ENCODE measurements at regions not wholly inside any gene's neighbourhood (a gene's known extent, or its start where the extent isn't known, plus 50 kb on each side); places are given as distances from the start of the nearest gene placed in this dataset.
A peak's percentile ranks its signal among the peaks of the same experiment; 100 is the strongest.

DNA sequence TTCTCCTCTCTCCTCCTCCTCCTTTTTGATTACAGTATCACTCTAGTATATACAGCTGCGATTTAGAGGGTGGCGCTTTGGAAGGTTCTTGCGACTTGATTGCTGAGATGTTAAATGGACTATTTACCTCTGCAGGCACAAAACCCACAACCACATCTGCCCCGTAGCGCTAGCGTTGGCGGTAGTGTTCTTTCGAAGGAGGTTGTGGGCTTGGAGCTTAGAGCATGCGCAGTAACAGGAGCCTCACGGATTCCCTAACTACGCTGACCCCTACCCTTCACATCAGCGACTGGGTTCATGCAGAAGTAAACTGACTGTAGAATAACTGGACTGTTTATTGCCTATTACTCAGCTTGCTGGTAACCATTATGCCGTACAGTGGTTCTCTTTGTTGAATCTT, 58.0 kb downstream of the CGGBP1 start:
- TF ChIP-seq PRRX2 (CRISPR knock-in tag; IDR thresholded peaks at IDR 0.05) (no peak), NR1H2 (CRISPR knock-in tag; IDR thresholded peaks at IDR 0.05) (no peak), RORB (CRISPR knock-in tag; IDR thresholded peaks at IDR 0.05) (no peak), ZNF423 (CRISPR knock-in tag; IDR thresholded peaks at IDR 0.05) (no peak), ETV6 (CRISPR knock-in tag; IDR thresholded peaks at IDR 0.05) (no peak), MYBL2 (CRISPR knock-in tag; IDR thresholded peaks at IDR 0.05) (no peak), ZNF232 (CRISPR knock-in tag; IDR thresholded peaks at IDR 0.05) (no peak), CBFB (CRISPR knock-in tag; IDR thresholded peaks at IDR 0.05; ENCODE audit: low read depth) (no peak), EMX1 (CRISPR knock-in tag; IDR thresholded peaks at IDR 0.05) (no peak), ZNF396 (CRISPR knock-in tag; IDR thresholded peaks at IDR 0.05; ENCODE audit: borderline replicate concordance) (no peak), ZNF138 (CRISPR knock-in tag; conservative IDR thresholded peaks at IDR 0.05) (no peak), SP1 (CRISPR knock-in tag; conservative IDR thresholded peaks at IDR 0.05) (no peak)
- TF ChIP-seq, protein P1, sequence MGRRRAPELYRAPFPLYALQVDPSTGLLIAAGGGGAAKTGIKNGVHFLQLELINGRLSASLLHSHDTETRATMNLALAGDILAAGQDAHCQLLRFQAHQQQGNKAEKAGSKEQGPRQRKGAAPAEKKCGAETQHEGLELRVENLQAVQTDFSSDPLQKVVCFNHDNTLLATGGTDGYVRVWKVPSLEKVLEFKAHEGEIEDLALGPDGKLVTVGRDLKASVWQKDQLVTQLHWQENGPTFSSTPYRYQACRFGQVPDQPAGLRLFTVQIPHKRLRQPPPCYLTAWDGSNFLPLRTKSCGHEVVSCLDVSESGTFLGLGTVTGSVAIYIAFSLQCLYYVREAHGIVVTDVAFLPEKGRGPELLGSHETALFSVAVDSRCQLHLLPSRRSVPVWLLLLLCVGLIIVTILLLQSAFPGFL (CRISPR knock-in tag; IDR thresholded peaks at IDR 0.05; ENCODE audit: borderline replicate concordance): no peak
- TF ChIP-seq, protein P2, sequence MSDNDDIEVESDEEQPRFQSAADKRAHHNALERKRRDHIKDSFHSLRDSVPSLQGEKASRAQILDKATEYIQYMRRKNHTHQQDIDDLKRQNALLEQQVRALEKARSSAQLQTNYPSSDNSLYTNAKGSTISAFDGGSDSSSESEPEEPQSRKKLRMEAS (CRISPR knock-in tag; IDR thresholded peaks at IDR 0.05): no peak
- TF ChIP-seq, protein P3, sequence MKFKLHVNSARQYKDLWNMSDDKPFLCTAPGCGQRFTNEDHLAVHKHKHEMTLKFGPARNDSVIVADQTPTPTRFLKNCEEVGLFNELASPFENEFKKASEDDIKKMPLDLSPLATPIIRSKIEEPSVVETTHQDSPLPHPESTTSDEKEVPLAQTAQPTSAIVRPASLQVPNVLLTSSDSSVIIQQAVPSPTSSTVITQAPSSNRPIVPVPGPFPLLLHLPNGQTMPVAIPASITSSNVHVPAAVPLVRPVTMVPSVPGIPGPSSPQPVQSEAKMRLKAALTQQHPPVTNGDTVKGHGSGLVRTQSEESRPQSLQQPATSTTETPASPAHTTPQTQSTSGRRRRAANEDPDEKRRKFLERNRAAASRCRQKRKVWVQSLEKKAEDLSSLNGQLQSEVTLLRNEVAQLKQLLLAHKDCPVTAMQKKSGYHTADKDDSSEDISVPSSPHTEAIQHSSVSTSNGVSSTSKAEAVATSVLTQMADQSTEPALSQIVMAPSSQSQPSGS (CRISPR knock-in tag; IDR thresholded peaks at IDR 0.05; ENCODE audit: borderline replicate concordance, low read depth): no peak
- TF ChIP-seq, protein P4, sequence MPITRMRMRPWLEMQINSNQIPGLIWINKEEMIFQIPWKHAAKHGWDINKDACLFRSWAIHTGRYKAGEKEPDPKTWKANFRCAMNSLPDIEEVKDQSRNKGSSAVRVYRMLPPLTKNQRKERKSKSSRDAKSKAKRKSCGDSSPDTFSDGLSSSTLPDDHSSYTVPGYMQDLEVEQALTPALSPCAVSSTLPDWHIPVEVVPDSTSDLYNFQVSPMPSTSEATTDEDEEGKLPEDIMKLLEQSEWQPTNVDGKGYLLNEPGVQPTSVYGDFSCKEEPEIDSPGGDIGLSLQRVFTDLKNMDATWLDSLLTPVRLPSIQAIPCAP (CRISPR knock-in tag; IDR thresholded peaks at IDR 0.05): no peak
- DNase-seq (ENCODE audit: low spot score) (peak; percentile 25), ATAC-seq (peak; percentile 98)
- Mint-ChIP-seq H3K4me3 (peak overlapping the region; percentile 46; the same call in 1 of the 2 replicates), H3K9me3 (no peaks in the 10 kb centered on the region), H3K36me3 (no peaks in the 10 kb centered on the region), H3K27me3 (ENCODE audit: low read depth) (no peaks in the 10 kb centered on the region), H3K27ac (no peak overlapping the region), H3K4me1 (peaks cover 3% of the 10 kb centered on the region; the same call in 1 of the 2 replicates)
- ChIA-PET POLR2A (no interaction called here), CTCF (interaction anchor here (0.9 to 1.2 kb wide), 3 partner anchors 229 to 650 kb away, joined by 3 to 4 read pairs (median 4); no protein-coding TSS in a partner anchor)

DNA sequence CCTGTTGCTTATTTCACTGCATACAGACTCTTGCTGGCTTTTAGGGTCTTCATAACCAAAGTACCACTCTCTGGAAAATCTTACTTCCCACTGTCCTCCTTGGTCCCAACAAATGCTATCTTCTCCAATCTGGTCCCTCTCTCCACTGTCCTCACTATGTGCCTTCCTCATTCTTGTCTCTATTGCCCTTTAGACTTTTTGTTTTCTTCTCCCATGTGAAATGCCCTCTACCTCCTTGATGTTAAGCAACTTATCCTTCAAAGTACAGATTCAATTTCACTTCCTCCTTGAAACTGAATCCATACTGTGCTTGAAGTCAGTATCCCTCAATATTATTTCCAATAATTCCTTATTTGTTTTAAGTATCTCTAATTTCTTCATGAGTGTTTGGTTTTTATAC, 60.8 kb downstream of the CGGBP1 start:
- no peaks in the 10 kb centered on the region for H3K9me3 Mint-ChIP-seq
- no peak for DNase-seq (ENCODE audit: low spot score)
- CTCF ChIA-PET: no interaction called here
- peaks cover 1% of the 10 kb centered on the region; the same call in 1 of the 2 replicates for H3K4me1 Mint-ChIP-seq
- no peak overlapping the region for H3K4me3 Mint-ChIP-seq
- no peak for TF ChIP-seq ZNF423 (CRISPR knock-in tag; IDR thresholded peaks at IDR 0.05)
- TF ChIP-seq, protein P5, sequence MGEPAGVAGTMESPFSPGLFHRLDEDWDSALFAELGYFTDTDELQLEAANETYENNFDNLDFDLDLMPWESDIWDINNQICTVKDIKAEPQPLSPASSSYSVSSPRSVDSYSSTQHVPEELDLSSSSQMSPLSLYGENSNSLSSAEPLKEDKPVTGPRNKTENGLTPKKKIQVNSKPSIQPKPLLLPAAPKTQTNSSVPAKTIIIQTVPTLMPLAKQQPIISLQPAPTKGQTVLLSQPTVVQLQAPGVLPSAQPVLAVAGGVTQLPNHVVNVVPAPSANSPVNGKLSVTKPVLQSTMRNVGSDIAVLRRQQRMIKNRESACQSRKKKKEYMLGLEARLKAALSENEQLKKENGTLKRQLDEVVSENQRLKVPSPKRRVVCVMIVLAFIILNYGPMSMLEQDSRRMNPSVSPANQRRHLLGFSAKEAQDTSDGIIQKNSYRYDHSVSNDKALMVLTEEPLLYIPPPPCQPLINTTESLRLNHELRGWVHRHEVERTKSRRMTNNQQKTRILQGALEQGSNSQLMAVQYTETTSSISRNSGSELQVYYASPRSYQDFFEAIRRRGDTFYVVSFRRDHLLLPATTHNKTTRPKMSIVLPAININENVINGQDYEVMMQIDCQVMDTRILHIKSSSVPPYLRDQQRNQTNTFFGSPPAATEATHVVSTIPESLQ (CRISPR knock-in tag; IDR thresholded peaks at IDR 0.05): no peak
- no peaks in the 10 kb centered on the region for H3K27me3 Mint-ChIP-seq (ENCODE audit: low read depth)
- H3K36me3 Mint-ChIP-seq: no peaks in the 10 kb centered on the region
- no peak overlapping the region for H3K27ac Mint-ChIP-seq
- no peak for ATAC-seq
- POLR2A ChIA-PET: no interaction called here

DNA sequence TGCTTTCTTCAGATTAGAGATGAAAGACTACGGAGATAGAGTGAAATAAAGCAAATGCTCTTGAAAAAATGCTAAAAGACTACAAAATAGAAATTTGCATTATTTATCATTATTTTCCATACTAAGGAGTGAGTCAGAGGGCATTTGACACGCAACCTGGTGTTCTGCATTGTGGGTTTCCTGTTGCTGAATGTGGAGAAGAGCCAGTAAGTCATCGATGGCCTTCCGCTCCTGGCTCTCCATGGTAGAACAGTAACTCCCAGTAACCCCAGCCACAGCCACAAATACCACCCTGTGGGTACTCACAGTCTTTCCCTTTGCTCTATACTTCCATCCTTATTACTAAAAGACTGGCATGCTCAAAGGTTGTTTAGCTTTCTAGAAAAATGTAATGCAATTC, 61.5 kb downstream of the CGGBP1 start:
- POLR2A ChIA-PET: no interaction called here
- H3K9me3 Mint-ChIP-seq: no peaks in the 10 kb centered on the region
- CTCF ChIA-PET: no interaction called here

More for the DNA sequence above, 61.5 kb downstream of the CGGBP1 start:
- H3K4me1 Mint-ChIP-seq: no peaks in the 10 kb centered on the region
- ATAC-seq: no peak
- H3K27me3 Mint-ChIP-seq (ENCODE audit: low read depth): no peaks in the 10 kb centered on the region
- no peaks in the 10 kb centered on the region for H3K36me3 Mint-ChIP-seq
- no peak overlapping the region for H3K4me3 Mint-ChIP-seq
- no peak overlapping the region for H3K27ac Mint-ChIP-seq
- DNase-seq (ENCODE audit: low spot score): no peak
- TF ChIP-seq, protein P6, sequence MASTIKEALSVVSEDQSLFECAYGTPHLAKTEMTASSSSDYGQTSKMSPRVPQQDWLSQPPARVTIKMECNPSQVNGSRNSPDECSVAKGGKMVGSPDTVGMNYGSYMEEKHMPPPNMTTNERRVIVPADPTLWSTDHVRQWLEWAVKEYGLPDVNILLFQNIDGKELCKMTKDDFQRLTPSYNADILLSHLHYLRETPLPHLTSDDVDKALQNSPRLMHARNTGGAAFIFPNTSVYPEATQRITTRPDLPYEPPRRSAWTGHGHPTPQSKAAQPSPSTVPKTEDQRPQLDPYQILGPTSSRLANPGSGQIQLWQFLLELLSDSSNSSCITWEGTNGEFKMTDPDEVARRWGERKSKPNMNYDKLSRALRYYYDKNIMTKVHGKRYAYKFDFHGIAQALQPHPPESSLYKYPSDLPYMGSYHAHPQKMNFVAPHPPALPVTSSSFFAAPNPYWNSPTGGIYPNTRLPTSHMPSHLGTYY (CRISPR knock-in tag; IDR thresholded peaks at IDR 0.05): no peak
